H9 (cell line): ENCODE measurements at regions not wholly inside any gene's neighbourhood (a gene's known extent, or its start where the extent isn't known, plus 50 kb on each side); places are given as distances from the start of the nearest gene placed in this dataset.

Experiments
- DNase-seq: peaks from one replicate; pipeline ENCODE4 v3.0.0-alpha.2; 2017
- H2AFZ ChIP-seq: one replicate; pipeline ENCODE4 v1.6.1; 2013; ENCODE audit warnings: mild to moderate bottlenecking, low read length, control low read depth, moderate library complexity
- H2AK5ac ChIP-seq: 2 replicates; pipeline ENCODE4 v1.6.1; 2013; ENCODE audit warnings: low read length, control low read depth, mixed read lengths; ENCODE audit not compliant: insufficient read length
- H2BK120ac ChIP-seq: one replicate; pipeline ENCODE4 v1.6.1; 2013; ENCODE audit warnings: low read depth, mild to moderate bottlenecking, low read length, control low read depth, inconsistent platforms; ENCODE audit not compliant: poor library complexity, severe bottlenecking
- H2BK12ac ChIP-seq: 2 replicates; pipeline ENCODE4 v1.6.1; 2013; ENCODE audit warnings: low read length, control low read depth, mixed read lengths, low read depth; ENCODE audit not compliant: insufficient read length
- H2BK15ac ChIP-seq: 2 replicates; pipeline ENCODE4 v1.6.1; 2013; ENCODE audit warnings: low read depth, low read length, control low read depth
- H2BK20ac ChIP-seq: one replicate; pipeline ENCODE4 v1.6.1; 2013; ENCODE audit warnings: low read depth, mild to moderate bottlenecking, low read length, control low read depth, inconsistent platforms; ENCODE audit not compliant: poor library complexity, severe bottlenecking
- H2BK5ac ChIP-seq: 2 replicates; pipeline ENCODE4 v1.6.1; 2013; ENCODE audit warnings: low read length, control low read depth, mixed read lengths; ENCODE audit not compliant: insufficient read length
- H3K14ac ChIP-seq: 2 replicates; pipeline ENCODE4 v1.6.1; 2013; ENCODE audit warnings: low read length, control low read depth; ENCODE audit not compliant: insufficient read depth
- H3K18ac ChIP-seq: 2 replicates; pipeline ENCODE4 v1.6.1; 2013; ENCODE audit warnings: low read depth, mild to moderate bottlenecking, mixed read lengths, low read length, control low read depth; ENCODE audit not compliant: insufficient read length
- H3K23ac ChIP-seq: 2 replicates; pipeline ENCODE4 v1.6.1; 2013; ENCODE audit warnings: low read length, control low read depth, mixed read lengths, low read depth; ENCODE audit not compliant: insufficient read length
- H3K23me2 ChIP-seq: 2 replicates; pipeline ENCODE4 v1.6.1; 2013; ENCODE audit warnings: low read depth, mild to moderate bottlenecking, mixed read lengths, low read length, control low read depth; ENCODE audit not compliant: insufficient read length, poor library complexity, severe bottlenecking
- H3K27ac ChIP-seq: 2 replicates; pipeline ENCODE4 v1.5.1; 2013; ENCODE audit warnings: low read length, control low read depth, mixed read lengths, low read depth; ENCODE audit not compliant: insufficient read length
- H3K27me3 ChIP-seq: 2 replicates; pipeline ENCODE4 v1.6.1; 2013; ENCODE audit warnings: low read length, control low read depth, inconsistent platforms; ENCODE audit not compliant: insufficient read depth
- H3K4ac ChIP-seq: 2 replicates; pipeline ENCODE4 v1.6.1; 2013; ENCODE audit warnings: low read depth, mild to moderate bottlenecking, control low read depth, inconsistent platforms, low read length, moderate library complexity
- H3K4me1 ChIP-seq: 2 replicates; pipeline ENCODE4 v1.6.1; 2013; ENCODE audit warnings: low read length, control low read depth, inconsistent platforms; ENCODE audit not compliant: insufficient read depth
- H3K4me2 ChIP-seq: 2 replicates; pipeline ENCODE4 v1.6.1; 2013; ENCODE audit warnings: low read length, control low read depth, mixed read lengths; ENCODE audit not compliant: insufficient read length, insufficient read depth
- H3K56ac ChIP-seq: 2 replicates; pipeline ENCODE4 v1.6.1; 2013; ENCODE audit warnings: low read depth, mild to moderate bottlenecking, mixed read lengths, low read length, control low read depth; ENCODE audit not compliant: insufficient read length
- H3K79me1 ChIP-seq: 2 replicates; pipeline ENCODE4 v1.6.1; 2013; ENCODE audit warnings: low read depth, mild to moderate bottlenecking, moderate library complexity, low read length, control low read depth, inconsistent platforms; ENCODE audit not compliant: insufficient read depth, poor library complexity, severe bottlenecking
- H3K79me2 ChIP-seq: 2 replicates; pipeline ENCODE4 v1.6.1; 2013; ENCODE audit warnings: low read length, control low read depth, inconsistent platforms; ENCODE audit not compliant: insufficient read depth
- H3K9ac ChIP-seq: 2 replicates; pipeline ENCODE4 v1.6.1; 2013; ENCODE audit warnings: low read length, control low read depth, mixed read lengths; ENCODE audit not compliant: insufficient read length; ENCODE audit errors: extremely low read depth
- H3K9me3 ChIP-seq: one replicate; pipeline ENCODE4 v1.6.1; 2013; ENCODE audit warnings: low read depth, low read length, inconsistent platforms; ENCODE audit not compliant: control insufficient read depth
- H3T11ph ChIP-seq: one replicate; pipeline ENCODE4 v1.6.1; 2013; ENCODE audit warnings: mild to moderate bottlenecking, low read length, control low read depth, inconsistent platforms
- H4K20me1 ChIP-seq: one replicate; pipeline ENCODE4 v1.6.1; 2013; ENCODE audit not compliant: control insufficient read depth, insufficient read length, insufficient read depth
- H4K5ac ChIP-seq: 2 replicates; pipeline ENCODE4 v1.6.1; 2013; ENCODE audit warnings: low read depth, mild to moderate bottlenecking, mixed read lengths, low read length, control low read depth; ENCODE audit not compliant: insufficient read length
- H4K8ac ChIP-seq: replicated peaks from 2 replicates; pipeline ENCODE4 v1.6.1; 2013; ENCODE audit warnings: low read length, control low read depth, mixed read lengths, low read depth; ENCODE audit not compliant: insufficient read length
- H4K91ac ChIP-seq: 2 replicates; pipeline ENCODE4 v1.6.1; 2013; ENCODE audit warnings: low read depth, mild to moderate bottlenecking, moderate library complexity, mixed read lengths, low read length, control low read depth; ENCODE audit not compliant: insufficient read length
- H3K27ac Mint-ChIP-seq, 3 experiments: 2 replicates in 2 of 3; 3 replicates in 1 of 3; pipeline ENCODE4 v1.8.0; 2020 to 2021; ENCODE audit warnings: mixed read lengths in 3 of 3, mild to moderate bottlenecking in 1 of 3, moderate library complexity in 1 of 3
- H3K27me3 Mint-ChIP-seq: 2 replicates; pipeline ENCODE4 v1.8.0; 2021; ENCODE audit warnings: low read depth, mild to moderate bottlenecking, moderate library complexity, mixed read lengths
- H3K36me3 Mint-ChIP-seq, 3 experiments: 2 replicates in 2 of 3; 3 replicates in 1 of 3; pipeline ENCODE4 v1.8.0; 2020 to 2021; ENCODE audit warnings: low read depth in 3 of 3, mixed read lengths in 3 of 3; ENCODE audit not compliant: insufficient read depth in 1 of 3
- H3K4me1 Mint-ChIP-seq, 2 experiments: 2 replicates each; pipeline ENCODE4 v1.8.0; 2020; ENCODE audit warnings: mixed read lengths in 2 of 2
- H3K4me3 Mint-ChIP-seq, 2 experiments: 2 replicates in 1 of 2; 3 replicates in 1 of 2; pipeline ENCODE4 v1.8.0; 2020 to 2021; ENCODE audit warnings: mild to moderate bottlenecking in 2 of 2, mixed read lengths in 2 of 2, moderate library complexity in 1 of 2
- H3K9me3 Mint-ChIP-seq, 2 experiments: 2 replicates in 1 of 2; 3 replicates in 1 of 2; pipeline ENCODE4 v1.8.0; 2020; ENCODE audit warnings: mild to moderate bottlenecking in 2 of 2, mixed read lengths in 2 of 2, moderate library complexity in 1 of 2
- WGBS: extraction: QIAGEN DNeasy Blood & Tissue Kit; methylation state at CpG from one replicate; pipeline ENCODE4 v1.1.7; 2013; ENCODE audit warnings: missing lambda C conversion rate, low lambda C conversion rate, mixed read lengths; ENCODE audit not compliant: insufficient read length; ENCODE audit errors: extremely low coverage; 5-methylcytosine and 5-hydroxymethylcytosine counted together
- TF ChIP-seq, protein P1 (sequence below): fragments of 200-600 bp; sonication (generic); conservative IDR thresholded peaks from 3 replicates; pipeline ENCODE4 v1.8.0; 2021; ENCODE audit warnings: antibody characterized with exemption, mild to moderate bottlenecking

DNA sequence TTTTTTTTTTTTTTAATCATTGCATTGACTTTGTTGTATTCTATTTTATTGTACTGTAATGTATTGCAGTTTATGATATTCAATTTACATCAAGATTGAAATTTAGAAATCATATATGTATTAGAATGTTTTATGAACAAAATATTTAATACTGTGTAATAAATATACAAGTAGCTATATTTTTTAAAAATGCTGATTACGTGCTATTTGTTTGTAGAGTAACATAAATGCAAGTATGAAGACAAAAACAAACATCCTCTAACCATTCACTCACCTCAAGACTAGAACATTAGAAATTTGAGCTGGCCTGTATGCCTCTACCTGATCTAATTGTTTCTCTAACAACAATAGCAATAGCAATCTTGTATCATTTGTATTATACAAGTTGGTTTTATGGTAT, 290.3 kb downstream of the GATA3 start:
- peaks cover 0 to 2% of the 10 kb centered on the region in 2 experiments; a peak in 1 of 5 replicates for H3K9me3 Mint-ChIP-seq
- no peaks in the 10 kb centered on the region for H3K4me1 ChIP-seq
- no peaks in the 10 kb centered on the region for H3K27me3 ChIP-seq
- peaks cover 8 to 9% of the 10 kb centered on the region in 2 experiments for H3K4me1 Mint-ChIP-seq
- no peak for DNase-seq
- H4K5ac ChIP-seq: no peak overlapping the region
- no peaks in the 10 kb centered on the region for H3K9me3 ChIP-seq
- no peak overlapping the region for H3K9ac ChIP-seq
- H2AFZ ChIP-seq: no peak overlapping the region
- H3K4me3 Mint-ChIP-seq: no peak overlapping the region
- H3K4me2 ChIP-seq: no peak overlapping the region
- H3K14ac ChIP-seq: no peak overlapping the region
- H3K79me1 ChIP-seq: no peaks in the 10 kb centered on the region
- H3K23ac ChIP-seq: no peak overlapping the region
- H3K27ac Mint-ChIP-seq: no peak overlapping the region
- H3K23me2 ChIP-seq: no peaks in the 10 kb centered on the region
- H4K91ac ChIP-seq: no peak overlapping the region
- no peak overlapping the region for H3K4ac ChIP-seq
- H2BK20ac ChIP-seq: no peak overlapping the region
- no peak overlapping the region for H2AK5ac ChIP-seq
- H3K27me3 Mint-ChIP-seq: no peaks in the 10 kb centered on the region
- H2BK120ac ChIP-seq: no peak overlapping the region
- no peak overlapping the region for H3T11ph ChIP-seq
- H3K18ac ChIP-seq: no peak overlapping the region
- WGBS: no CpG with 5 or more reads among the region's 1 CpG
- H3K27ac ChIP-seq: no peak overlapping the region
- H2BK12ac ChIP-seq: no peak overlapping the region
- H3K79me2 ChIP-seq: no peaks in the 10 kb centered on the region
- H2BK15ac ChIP-seq: no peak overlapping the region
- H3K36me3 Mint-ChIP-seq: no peaks in the 10 kb centered on the region; a peak in 1 of 7 replicates
- no peak overlapping the region for H2BK5ac ChIP-seq
- H3K56ac ChIP-seq: no peak overlapping the region
- H4K20me1 ChIP-seq: no peaks in the 10 kb centered on the region
- TF ChIP-seq, protein P1, sequence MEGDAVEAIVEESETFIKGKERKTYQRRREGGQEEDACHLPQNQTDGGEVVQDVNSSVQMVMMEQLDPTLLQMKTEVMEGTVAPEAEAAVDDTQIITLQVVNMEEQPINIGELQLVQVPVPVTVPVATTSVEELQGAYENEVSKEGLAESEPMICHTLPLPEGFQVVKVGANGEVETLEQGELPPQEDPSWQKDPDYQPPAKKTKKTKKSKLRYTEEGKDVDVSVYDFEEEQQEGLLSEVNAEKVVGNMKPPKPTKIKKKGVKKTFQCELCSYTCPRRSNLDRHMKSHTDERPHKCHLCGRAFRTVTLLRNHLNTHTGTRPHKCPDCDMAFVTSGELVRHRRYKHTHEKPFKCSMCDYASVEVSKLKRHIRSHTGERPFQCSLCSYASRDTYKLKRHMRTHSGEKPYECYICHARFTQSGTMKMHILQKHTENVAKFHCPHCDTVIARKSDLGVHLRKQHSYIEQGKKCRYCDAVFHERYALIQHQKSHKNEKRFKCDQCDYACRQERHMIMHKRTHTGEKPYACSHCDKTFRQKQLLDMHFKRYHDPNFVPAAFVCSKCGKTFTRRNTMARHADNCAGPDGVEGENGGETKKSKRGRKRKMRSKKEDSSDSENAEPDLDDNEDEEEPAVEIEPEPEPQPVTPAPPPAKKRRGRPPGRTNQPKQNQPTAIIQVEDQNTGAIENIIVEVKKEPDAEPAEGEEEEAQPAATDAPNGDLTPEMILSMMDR: no peak
- no peak overlapping the region for H4K8ac ChIP-seq
